HEK293T (cell line): ENCODE measurements at regions not wholly inside any gene's neighbourhood (a gene's known extent, or its start where the extent isn't known, plus 50 kb on each side); places are given as distances from the start of the nearest gene placed in this dataset.

Source experiments
- CTCF ChIA-PET: fragments of 350-600 bp; formaldehyde crosslinking; extraction: SDS; loops from one replicate; lab custom pipeline; 2021; ENCODE audit warnings: antibody characterized with exemption, inconsistent platforms; lab: Yijun Ruan, JAX
- POLR2A ChIA-PET: fragments of 350-600 bp; formaldehyde crosslinking; extraction: SDS; loops from one replicate; lab custom pipeline; 2020; ENCODE audit warnings: antibody characterized with exemption, inconsistent platforms; lab: Yijun Ruan, JAX
- DNase-seq: peaks from one replicate; pipeline ENCODE4 v3.0.0; 2012; ENCODE audit warnings: mixed read lengths; ENCODE audit errors: extremely low spot score
- ARNT ChIP-seq: fragments of 450-650 bp; IDR thresholded peaks from 2 replicates; pipeline ENCODE4 v1.6.1; 2017; ENCODE audit warnings: mild to moderate bottlenecking
- BHLHE40 ChIP-seq: fragments of 450-650 bp; IDR thresholded peaks from 2 replicates; pipeline ENCODE4 v1.6.1; 2016; ENCODE audit warnings: mild to moderate bottlenecking, moderate library complexity, borderline replicate concordance
- CTBP1 ChIP-seq: fragments of 450-650 bp; IDR thresholded peaks from 2 replicates; pipeline ENCODE4 v1.6.1; 2016; ENCODE audit warnings: borderline replicate concordance
- ELF4 ChIP-seq: fragments of 450-650 bp; IDR thresholded peaks from 2 replicates; pipeline ENCODE4 v1.6.1; 2017; ENCODE audit warnings: antibody characterized with exemption
- FOXA1 ChIP-seq: fragments of 450-650 bp; IDR thresholded peaks from 2 replicates; pipeline ENCODE4 v1.6.1; 2016; ENCODE audit warnings: mild to moderate bottlenecking
- FOXK2 ChIP-seq: fragments of 450-650 bp; IDR thresholded peaks from 2 replicates; pipeline ENCODE4 v1.6.1; 2016; ENCODE audit warnings: mild to moderate bottlenecking
- HDGF ChIP-seq: fragments of 450-650 bp; IDR thresholded peaks from 2 replicates; pipeline ENCODE4 v1.6.1; 2017; ENCODE audit warnings: antibody characterized with exemption, borderline replicate concordance
- L3MBTL2 ChIP-seq: fragments of 450-650 bp; conservative IDR thresholded peaks from 2 replicates; pipeline ENCODE4 v1.6.1; 2016; ENCODE audit warnings: mild to moderate bottlenecking
- LEF1 ChIP-seq: fragments of 450-650 bp; IDR thresholded peaks from 2 replicates; pipeline ENCODE4 v1.6.1; 2017; ENCODE audit warnings: mild to moderate bottlenecking, borderline replicate concordance
- NFRKB ChIP-seq: fragments of 450-650 bp; IDR thresholded peaks from 2 replicates; pipeline ENCODE4 v1.6.1; 2016; ENCODE audit warnings: mild to moderate bottlenecking, moderate library complexity
- PKNOX1 ChIP-seq: fragments of 450-650 bp; IDR thresholded peaks from 2 replicates; pipeline ENCODE4 v1.6.1; 2016
- SP1 ChIP-seq: fragments of 450-650 bp; IDR thresholded peaks from 2 replicates; pipeline ENCODE4 v1.6.1; 2017
- SUZ12 ChIP-seq: fragments of 450-650 bp; IDR thresholded peaks from 2 replicates; pipeline ENCODE4 v1.6.1; 2016; ENCODE audit warnings: mild to moderate bottlenecking
- TARDBP ChIP-seq: fragments of 450-650 bp; IDR thresholded peaks from 2 replicates; pipeline ENCODE4 v1.6.1; 2016
- ZNF384 ChIP-seq: fragments of 450-650 bp; IDR thresholded peaks from 2 replicates; pipeline ENCODE4 v1.6.1; 2016

- ChIA-PET CTCF (no interaction called here), POLR2A (no interaction called here)
- no peak for TF ChIP-seq BHLHE40
- no peak for TF ChIP-seq LEF1
- no peak for TF ChIP-seq TARDBP
- TF ChIP-seq ARNT: no peak
- TF ChIP-seq ZNF384: no peak
- no peak for TF ChIP-seq ELF4
- no peak for TF ChIP-seq HDGF
- TF ChIP-seq FOXA1: no peak
- TF ChIP-seq L3MBTL2: no peak
- no peak for TF ChIP-seq CTBP1
- TF ChIP-seq NFRKB: no peak
- no peak for DNase-seq
Measured at GRCh38 chr12:58041441-58041840, 100.1 kb downstream of the ATP23 start.

GRCh38 chr12:58044966-58045365, 103.6 kb downstream of the ATP23 start:
- ChIA-PET CTCF (no interaction called here), POLR2A (no interaction called here)
- no peak for DNase-seq
- no peak for TF ChIP-seq TARDBP
- TF ChIP-seq PKNOX1: no peak
- no peak for TF ChIP-seq CTBP1
- TF ChIP-seq ELF4: no peak
- no peak for TF ChIP-seq FOXA1
- TF ChIP-seq SUZ12: no peak
- no peak for TF ChIP-seq SP1
- TF ChIP-seq ZNF384: no peak
- TF ChIP-seq LEF1: no peak
- TF ChIP-seq HDGF: no peak
- TF ChIP-seq ARNT: no peak
- no peak for TF ChIP-seq L3MBTL2
- no peak for TF ChIP-seq FOXK2

GRCh38 chr12:58046271-58046670, 104.9 kb downstream of the ATP23 start:
- TF ChIP-seq PKNOX1 (no peak), ARNT (no peak), L3MBTL2 (no peak), LEF1 (no peak), SP1 (no peak), NFRKB (no peak), CTBP1 (no peak)
- ChIA-PET CTCF (no interaction called here), POLR2A (no interaction called here)
- DNase-seq: no peak

- DNase-seq: no peak
- POLR2A ChIA-PET: no interaction called here
- TF ChIP-seq ELF4: no peak
- no peak for TF ChIP-seq NFRKB
- no peak for TF ChIP-seq FOXK2
- no peak for TF ChIP-seq ZNF384
- no peak for TF ChIP-seq LEF1
- TF ChIP-seq ARNT: no peak
- TF ChIP-seq CTBP1: no peak
- no peak for TF ChIP-seq HDGF
- no peak for TF ChIP-seq PKNOX1
- CTCF ChIA-PET: no interaction called here
Measured at GRCh38 chr12:58051378-58051777, 110.0 kb downstream of the ATP23 start.

DNA sequence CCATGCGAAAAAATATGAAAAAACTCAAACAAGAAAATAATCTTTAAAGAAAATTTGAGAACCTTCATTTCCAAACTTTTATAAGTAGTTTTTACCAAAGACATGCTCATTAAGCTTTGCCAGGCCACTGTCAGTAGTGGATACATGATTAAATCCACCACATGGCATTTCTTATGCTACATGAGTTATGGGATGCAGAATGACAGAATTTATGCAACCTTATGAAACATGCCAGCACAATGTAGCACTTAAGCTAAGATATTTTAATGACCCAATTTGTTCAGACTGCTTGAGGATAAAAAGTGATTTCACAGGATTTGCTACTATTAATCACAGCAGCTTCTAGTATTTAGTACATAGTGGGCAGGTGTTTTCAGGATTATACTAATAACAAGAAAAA, 123.3 kb downstream of the ATP23 start:
- TF ChIP-seq PKNOX1 (no peak), LEF1 (no peak), ARNT (no peak), HDGF (no peak)
- no peak for DNase-seq
- ChIA-PET CTCF (no interaction called here), POLR2A (no interaction called here)

DNA sequence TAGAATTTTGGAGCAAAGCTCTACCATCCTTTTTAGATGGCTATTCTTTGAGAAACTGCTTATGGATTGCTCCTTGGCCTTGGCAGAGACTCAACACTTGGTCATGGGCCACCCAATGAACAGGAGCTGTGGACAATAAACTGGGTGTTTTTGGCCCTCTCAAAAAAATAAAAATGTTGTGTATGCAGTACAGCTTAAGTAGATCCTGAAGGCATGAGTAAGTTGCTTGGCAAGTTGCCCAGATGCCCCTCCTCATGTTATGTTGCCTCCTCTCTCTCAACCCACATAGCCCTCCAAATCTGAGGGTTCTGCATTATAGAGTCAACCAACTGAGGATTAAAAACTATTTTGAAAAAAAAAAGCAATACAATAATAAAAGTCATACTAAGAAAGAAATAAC, 124.9 kb downstream of the ATP23 start:
- TF ChIP-seq LEF1: no peak
- no peak for TF ChIP-seq TARDBP
- TF ChIP-seq SP1: no peak
- CTCF ChIA-PET: no interaction called here
- POLR2A ChIA-PET: no interaction called here
- no peak for DNase-seq

- ChIA-PET POLR2A (no interaction called here), CTCF (no interaction called here)
- no peak for DNase-seq
- TF ChIP-seq ELF4: no peak
- TF ChIP-seq HDGF: no peak
- TF ChIP-seq FOXK2: no peak
- TF ChIP-seq ZNF384: no peak
- no peak for TF ChIP-seq TARDBP
- no peak for TF ChIP-seq SP1
Measured at GRCh38 chr12:58067610-58068387, 126.4 kb downstream of the ATP23 start.
